ENCODE measurements at regions not wholly inside any gene's neighbourhood (a gene's known extent, or its start where the extent isn't known, plus 50 kb on each side); places are given as distances from the start of the nearest gene placed in this dataset.

DNA sequence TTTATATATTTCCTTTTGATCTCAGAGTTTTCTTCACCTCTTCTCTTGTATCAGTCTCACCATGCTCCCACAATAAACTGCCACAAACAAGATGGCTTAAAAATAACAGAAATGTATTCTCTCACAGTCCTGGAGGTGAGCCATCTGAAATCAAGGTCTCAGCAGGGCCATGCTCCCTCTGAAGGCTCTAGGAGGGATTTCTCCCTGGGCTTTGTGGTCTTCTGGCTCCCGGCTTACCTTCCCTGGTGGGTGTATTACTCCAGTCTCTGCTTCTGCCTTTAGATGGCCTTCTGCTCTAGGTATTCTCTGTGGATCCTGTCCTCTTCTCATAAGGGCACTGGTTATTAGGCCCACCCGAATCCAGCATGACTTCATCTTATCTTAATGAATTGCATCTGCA lies 994.7 kb upstream of the POU3F3 start:
- H3K4me3 Mint-ChIP-seq, result no peak overlapping the region
- H3K36me3 Mint-ChIP-seq, result no peaks in the 10 kb centered on the region
- Histone ChIP-seq H4K20me1 (ENCODE audit: insufficient read depth, low read length) (no peaks in the 10 kb centered on the region), H2AFZ (ENCODE audit: insufficient read depth, low read depth, low read length, poor library complexity, severe bottlenecking) (no peak overlapping the region), H3K9ac (ENCODE audit: insufficient read depth, low read length, poor library complexity, severe bottlenecking) (no peak overlapping the region), H3K36me3 (replicated peaks in 1 of 2; ENCODE audit: control insufficient read depth in 1 of 2, insufficient read depth in 2 of 2, low read length in 2 of 2) (no peaks in the 10 kb centered on the region), H3K27me3 (ENCODE audit: control insufficient read depth in 2 of 2, insufficient read depth in 2 of 2, low read length in 2 of 2) (no peaks in the 10 kb centered on the region), H3K4me1 (ENCODE audit: control insufficient read depth in 1 of 2, insufficient read depth in 2 of 2, low read length in 2 of 2) (no peaks in the 10 kb centered on the region), H3K9me3 (replicated peaks in 1 of 2; ENCODE audit: control insufficient read depth in 1 of 2, insufficient read depth in 1 of 2, low read length in 2 of 2) (no peaks in the 10 kb centered on the region), H3K79me2 (ENCODE audit: insufficient read depth, low read length) (no peaks in the 10 kb centered on the region), H3K4me3 (replicated peaks in 1 of 3; ENCODE audit: low read depth in 2 of 3, low read length in 3 of 3) (no peak overlapping the region), H3K27ac (ENCODE audit: low read depth in 1 of 2, low read length in 2 of 2) (no peak overlapping the region), H3K4me2 (replicated peaks; ENCODE audit: extremely low read depth, low read length, poor library complexity, severe bottlenecking) (no peak overlapping the region)
- intact Hi-C loops (cut with micrococcal nuclease), result no loop called here
- no peak overlapping the region for H3K27ac Mint-ChIP-seq
- TF ChIP-seq, protein P1, sequence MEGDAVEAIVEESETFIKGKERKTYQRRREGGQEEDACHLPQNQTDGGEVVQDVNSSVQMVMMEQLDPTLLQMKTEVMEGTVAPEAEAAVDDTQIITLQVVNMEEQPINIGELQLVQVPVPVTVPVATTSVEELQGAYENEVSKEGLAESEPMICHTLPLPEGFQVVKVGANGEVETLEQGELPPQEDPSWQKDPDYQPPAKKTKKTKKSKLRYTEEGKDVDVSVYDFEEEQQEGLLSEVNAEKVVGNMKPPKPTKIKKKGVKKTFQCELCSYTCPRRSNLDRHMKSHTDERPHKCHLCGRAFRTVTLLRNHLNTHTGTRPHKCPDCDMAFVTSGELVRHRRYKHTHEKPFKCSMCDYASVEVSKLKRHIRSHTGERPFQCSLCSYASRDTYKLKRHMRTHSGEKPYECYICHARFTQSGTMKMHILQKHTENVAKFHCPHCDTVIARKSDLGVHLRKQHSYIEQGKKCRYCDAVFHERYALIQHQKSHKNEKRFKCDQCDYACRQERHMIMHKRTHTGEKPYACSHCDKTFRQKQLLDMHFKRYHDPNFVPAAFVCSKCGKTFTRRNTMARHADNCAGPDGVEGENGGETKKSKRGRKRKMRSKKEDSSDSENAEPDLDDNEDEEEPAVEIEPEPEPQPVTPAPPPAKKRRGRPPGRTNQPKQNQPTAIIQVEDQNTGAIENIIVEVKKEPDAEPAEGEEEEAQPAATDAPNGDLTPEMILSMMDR (IDR thresholded peaks at IDR 0.05), result no peak
- H3K27me3 Mint-ChIP-seq (ENCODE audit: low read depth in 3 of 3), result no peaks in the 10 kb centered on the region
- no CpG with 5 or more reads among the region's 2 CpGs for WGBS (ENCODE audit: insufficient coverage)
- no peak for DNase-seq
- H3K9me3 Mint-ChIP-seq, result peaks cover 0 to 3% (median 0%) of the 10 kb centered on the region in 7 donors
- no peaks in the 10 kb centered on the region for H3K4me1 Mint-ChIP-seq

DNA sequence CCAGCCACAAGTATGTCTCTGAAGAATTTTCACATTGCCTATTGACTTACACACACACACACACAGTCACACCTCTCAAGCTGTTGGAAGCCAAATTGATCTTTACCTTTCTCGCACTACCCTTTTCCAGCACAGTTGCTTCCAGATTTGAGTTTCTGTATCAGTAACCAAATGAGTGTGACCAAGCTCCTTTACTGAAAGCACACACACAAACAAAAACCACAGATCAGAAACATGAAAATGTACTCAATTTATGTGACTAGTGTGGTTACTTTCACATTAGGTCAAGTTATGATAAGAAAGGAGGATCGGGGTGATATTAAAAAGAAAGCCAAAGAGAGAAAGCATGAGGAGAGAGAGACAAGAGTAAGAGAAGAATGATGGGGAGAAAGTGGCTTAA lies 993.9 kb upstream of the POU3F3 start:
- no peak overlapping the region for H3K4me2 ChIP-seq (replicated peaks; ENCODE audit: extremely low read depth, low read length, poor library complexity, severe bottlenecking)
- intact Hi-C loops (cut with micrococcal nuclease), result no loop called here
- H3K27me3 ChIP-seq (ENCODE audit: control insufficient read depth in 2 of 2, insufficient read depth in 2 of 2, low read length in 2 of 2), result no peaks in the 10 kb centered on the region
- Mint-ChIP-seq H3K27ac (no peak overlapping the region), H3K4me1 (no peaks in the 10 kb centered on the region), H3K36me3 (no peaks in the 10 kb centered on the region), H3K27me3 (ENCODE audit: low read depth in 3 of 3) (no peaks in the 10 kb centered on the region), H3K9me3 (peaks cover 0 to 3% (median 0%) of the 10 kb centered on the region in 7 donors), H3K4me3 (no peak overlapping the region)
- H4K20me1 ChIP-seq (ENCODE audit: insufficient read depth, low read length), result no peaks in the 10 kb centered on the region
- no peak for DNase-seq
- H2AFZ ChIP-seq (ENCODE audit: insufficient read depth, low read depth, low read length, poor library complexity, severe bottlenecking), result no peak overlapping the region
- H3K9me3 ChIP-seq (replicated peaks in 1 of 2; ENCODE audit: control insufficient read depth in 1 of 2, insufficient read depth in 1 of 2, low read length in 2 of 2), result no peaks in the 10 kb centered on the region
- no peaks in the 10 kb centered on the region for H3K4me1 ChIP-seq (ENCODE audit: control insufficient read depth in 1 of 2, insufficient read depth in 2 of 2, low read length in 2 of 2)
- TF ChIP-seq, protein P1 (IDR thresholded peaks at IDR 0.05), result no peak
- H3K36me3 ChIP-seq (replicated peaks in 1 of 2; ENCODE audit: control insufficient read depth in 1 of 2, insufficient read depth in 2 of 2, low read length in 2 of 2), result no peaks in the 10 kb centered on the region
- no peak overlapping the region for H3K4me3 ChIP-seq (replicated peaks in 1 of 3; ENCODE audit: low read depth in 2 of 3, low read length in 3 of 3)
- H3K79me2 ChIP-seq (ENCODE audit: insufficient read depth, low read length), result no peaks in the 10 kb centered on the region
- no CpG with 5 or more reads among the region's 2 CpGs for WGBS (ENCODE audit: insufficient coverage)
- no peak overlapping the region for H3K27ac ChIP-seq (ENCODE audit: low read depth in 1 of 2, low read length in 2 of 2)
- H3K9ac ChIP-seq (ENCODE audit: insufficient read depth, low read length, poor library complexity, severe bottlenecking), result no peak overlapping the region
